ES-I3 (cell line): ENCODE measurements at regions not wholly inside any gene's neighbourhood (a gene's known extent, or its start where the extent isn't known, plus 50 kb on each side); places are given as distances from the start of the nearest gene placed in this dataset.

Experiments
- H3K36me3 ChIP-seq: 2 replicates; pipeline ENCODE4 v1.6.1; 2013; ENCODE audit warnings: mild to moderate bottlenecking, low read length, control low read depth, moderate library complexity; ENCODE audit not compliant: insufficient read depth
- H3K4me1 ChIP-seq: 2 replicates; pipeline ENCODE4 v1.6.1; 2013; ENCODE audit warnings: mild to moderate bottlenecking, control low read depth, low read length; ENCODE audit not compliant: insufficient read depth
- H3K9ac ChIP-seq: 2 replicates; pipeline ENCODE4 v1.6.1; 2013; ENCODE audit warnings: low read depth, mild to moderate bottlenecking, low read length, moderate library complexity
- H3K9me3 ChIP-seq: 2 replicates; pipeline ENCODE4 v1.6.1; 2013; ENCODE audit warnings: mild to moderate bottlenecking, low read length, moderate library complexity; ENCODE audit not compliant: control insufficient read depth, insufficient read depth

- no peaks in the 10 kb centered on the region for H3K36me3 ChIP-seq
- no peaks in the 10 kb centered on the region for H3K9me3 ChIP-seq
- no peak overlapping the region for H3K9ac ChIP-seq
- peaks cover 12% of the 10 kb centered on the region for H3K4me1 ChIP-seq
Observed at GRCh38 chr15:94125156-94125555, 106.2 kb upstream of the MCTP2 start.

- no peak overlapping the region for H3K9ac ChIP-seq
- no peaks in the 10 kb centered on the region for H3K36me3 ChIP-seq
- peaks cover 18% of the 10 kb centered on the region for H3K4me1 ChIP-seq
- H3K9me3 ChIP-seq: no peaks in the 10 kb centered on the region
Observed at GRCh38 chr15:94122516-94122915, 108.8 kb upstream of the MCTP2 start.

- no peak overlapping the region; the same call in 1 of the 2 replicates for H3K9ac ChIP-seq
- H3K9me3 ChIP-seq: no peaks in the 10 kb centered on the region
- H3K4me1 ChIP-seq: peaks cover 18% of the 10 kb centered on the region
- H3K36me3 ChIP-seq: no peaks in the 10 kb centered on the region
Observed at GRCh38 chr15:94119923-94120775, 111.2 kb upstream of the MCTP2 start.

GRCh38 chr15:94119298-94119811 lies 112.0 kb upstream of the MCTP2 start:
- Histone ChIP-seq H3K9ac (no peak overlapping the region; the same call in 1 of the 2 replicates), H3K9me3 (no peaks in the 10 kb centered on the region), H3K4me1 (peaks cover 18% of the 10 kb centered on the region), H3K36me3 (no peaks in the 10 kb centered on the region)

GRCh38 chr15:94110476-94111130 lies 120.8 kb upstream of the MCTP2 start:
- H3K9ac ChIP-seq: no peak overlapping the region
- no peaks in the 10 kb centered on the region for H3K9me3 ChIP-seq
- H3K36me3 ChIP-seq: no peaks in the 10 kb centered on the region
- H3K4me1 ChIP-seq: peaks cover 5% of the 10 kb centered on the region; the same call in 1 of the 2 replicates

GRCh38 chr15:94107652-94108051 lies 123.7 kb upstream of the MCTP2 start:
- no peak overlapping the region for H3K9ac ChIP-seq

GRCh38 chr15:94105760-94106159 lies 125.6 kb upstream of the MCTP2 start:
- no peaks in the 10 kb centered on the region for H3K9me3 ChIP-seq
- H3K9ac ChIP-seq: no peak overlapping the region
- H3K4me1 ChIP-seq: peaks cover 4% of the 10 kb centered on the region; the same call in 1 of the 2 replicates
- no peaks in the 10 kb centered on the region for H3K36me3 ChIP-seq

More at GRCh38 chr15:94107652-94108051, 123.7 kb upstream of the MCTP2 start:
- Histone ChIP-seq H3K9me3 (no peaks in the 10 kb centered on the region), H3K36me3 (no peaks in the 10 kb centered on the region), H3K4me1 (peaks cover 5% of the 10 kb centered on the region; the same call in 1 of the 2 replicates)

GRCh38 chr15:94100863-94101262 lies 130.5 kb upstream of the MCTP2 start:
- Histone ChIP-seq H3K36me3 (no peaks in the 10 kb centered on the region; the same call in 1 of the 2 replicates), H3K9ac (no peak overlapping the region), H3K4me1 (no peaks in the 10 kb centered on the region), H3K9me3 (no peaks in the 10 kb centered on the region)

GRCh38 chr15:94099574-94099960 lies 131.8 kb upstream of the MCTP2 start:
- no peaks in the 10 kb centered on the region for H3K9me3 ChIP-seq
- no peaks in the 10 kb centered on the region; the same call in 1 of the 2 replicates for H3K36me3 ChIP-seq
- no peaks in the 10 kb centered on the region for H3K4me1 ChIP-seq
- no peak overlapping the region for H3K9ac ChIP-seq

GRCh38 chr15:94098921-94099573 lies 132.3 kb upstream of the MCTP2 start:
- Histone ChIP-seq H3K4me1 (no peaks in the 10 kb centered on the region), H3K9ac (no peak overlapping the region), H3K9me3 (no peaks in the 10 kb centered on the region), H3K36me3 (no peaks in the 10 kb centered on the region; the same call in 1 of the 2 replicates)

GRCh38 chr15:94097552-94097951 lies 133.8 kb upstream of the MCTP2 start:
- Histone ChIP-seq H3K9ac (no peak overlapping the region), H3K9me3 (no peaks in the 10 kb centered on the region), H3K36me3 (no peaks in the 10 kb centered on the region; the same call in 1 of the 2 replicates), H3K4me1 (no peaks in the 10 kb centered on the region)

- no peaks in the 10 kb centered on the region for H3K9me3 ChIP-seq
- H3K4me1 ChIP-seq: no peaks in the 10 kb centered on the region
- no peak overlapping the region for H3K9ac ChIP-seq
- H3K36me3 ChIP-seq: no peaks in the 10 kb centered on the region; the same call in 1 of the 2 replicates
Observed at GRCh38 chr15:94094310-94094709, 137.1 kb upstream of the MCTP2 start.

GRCh38 chr15:94086341-94086740 lies 145.0 kb upstream of the MCTP2 start:
- Histone ChIP-seq H3K36me3 (no peaks in the 10 kb centered on the region), H3K4me1 (peaks cover 7% of the 10 kb centered on the region), H3K9ac (no peak overlapping the region), H3K9me3 (no peaks in the 10 kb centered on the region)

GRCh38 chr15:94083467-94084052 lies 147.8 kb upstream of the MCTP2 start:
- Histone ChIP-seq H3K36me3 (no peaks in the 10 kb centered on the region), H3K9ac (0 out of 2 replicates have a peak overlapping the region, but pooled peaks have one; percentile 13), H3K9me3 (no peaks in the 10 kb centered on the region), H3K4me1 (peaks cover 11% of the 10 kb centered on the region)
